GM18498 (cell line): ENCODE measurements at regions not wholly inside any gene's neighbourhood (a gene's known extent, or its start where the extent isn't known, plus 50 kb on each side); places are given as distances from the start of the nearest gene placed in this dataset.
"Not testable (repeated sequence)": the region's sequence is repeated elsewhere in the genome, so short reads cannot be mapped to it uniquely, and the experiment has no call there.

Experiments used
- ATAC-seq: cut with Tn5 transposase; IDR thresholded peaks from one replicate; pipeline ENCODE4 v1.9.1; 2021; ENCODE audit warnings: mild to moderate bottlenecking, moderate library complexity; ENCODE audit not compliant: unreplicated experiment

DNA sequence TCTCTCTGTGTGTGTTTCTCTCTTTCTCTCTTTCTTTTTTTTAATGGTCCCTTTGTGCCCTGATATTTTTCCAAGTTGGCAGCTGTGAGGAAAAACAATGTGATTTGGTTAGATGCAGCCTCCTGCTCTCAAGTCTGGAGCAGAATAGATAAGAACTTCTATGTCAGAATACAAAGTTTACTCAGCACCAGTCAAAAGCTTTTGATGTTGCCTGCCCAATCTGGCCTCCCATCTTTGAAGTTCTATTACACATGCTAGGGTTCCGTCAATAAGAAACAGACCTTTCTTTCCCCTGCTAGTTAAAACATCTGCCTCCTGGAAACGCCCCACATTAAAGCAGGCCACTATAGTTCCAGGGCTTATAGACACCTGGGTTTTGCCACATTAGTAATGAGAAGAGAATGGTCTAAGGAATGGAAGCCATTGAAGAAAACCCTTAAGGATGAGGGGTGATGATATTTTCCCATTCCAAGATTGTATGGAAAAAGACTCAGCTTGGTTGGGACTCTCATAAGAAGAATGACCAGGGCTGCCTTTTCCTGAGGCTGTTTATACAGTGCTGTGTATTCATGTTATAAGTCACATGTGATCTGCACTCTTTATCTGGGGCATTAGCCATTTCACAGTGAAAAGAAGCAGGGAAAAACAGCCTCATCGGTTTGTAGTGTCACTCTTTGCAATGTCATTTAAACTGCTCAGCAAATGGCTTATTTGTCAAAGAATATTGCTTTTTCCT, 414.7 kb upstream of the PROX1 start:
- no peak for ATAC-seq

DNA sequence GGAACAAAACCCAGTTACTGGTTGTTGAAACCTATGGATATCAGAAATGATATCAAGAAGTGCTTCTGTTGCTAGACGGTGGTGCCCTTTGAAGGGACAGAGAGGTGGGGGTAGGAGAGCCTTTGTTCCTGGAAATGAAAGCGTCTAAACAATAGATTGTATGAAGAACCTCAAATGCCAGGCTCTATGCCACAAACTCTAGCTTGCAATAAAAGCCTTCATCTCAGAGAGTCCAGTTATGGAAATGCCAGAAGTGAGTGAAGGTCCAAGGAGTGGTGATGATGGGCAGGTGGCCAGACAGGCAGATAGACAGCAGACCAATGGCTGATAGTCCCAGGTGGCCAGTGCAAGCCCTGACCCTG, 414.1 kb upstream of the PROX1 start:
- no peak for ATAC-seq

DNA sequence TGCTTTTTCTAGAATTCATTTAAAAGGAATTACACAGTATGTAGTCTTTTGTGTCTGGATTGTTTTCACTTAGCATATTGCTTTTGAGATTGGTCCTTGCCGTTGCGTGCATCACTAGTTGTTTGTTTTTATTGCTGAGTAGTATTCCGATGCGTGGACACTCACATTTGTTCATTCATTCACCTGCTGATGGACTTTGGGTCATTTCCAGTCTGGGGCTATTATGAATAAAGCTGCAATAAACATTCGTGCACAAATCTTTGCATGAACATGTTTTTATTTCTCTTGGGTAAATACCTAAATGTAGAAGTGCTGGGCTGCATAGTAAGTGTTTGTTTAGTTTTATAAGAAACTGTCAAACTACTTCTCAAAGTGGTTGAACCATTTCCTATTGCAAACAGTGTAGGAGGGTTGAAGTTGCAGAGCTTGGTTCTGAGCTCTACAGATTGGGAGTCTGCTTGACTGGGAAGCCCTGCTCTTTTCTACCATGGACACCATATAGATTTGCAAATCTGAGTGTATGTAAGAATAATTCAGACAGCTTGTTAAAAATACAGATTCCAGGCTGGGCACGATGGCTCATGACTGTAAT, 404.7 kb upstream of the PROX1 start:
- no peak for ATAC-seq

- no peak for ATAC-seq
Observed at GRCh38 chr1:213584272-213584671, 403.5 kb upstream of the PROX1 start.

GRCh38 chr1:213585402-213585801, 402.4 kb upstream of the PROX1 start:
- ATAC-seq, result no peak

DNA sequence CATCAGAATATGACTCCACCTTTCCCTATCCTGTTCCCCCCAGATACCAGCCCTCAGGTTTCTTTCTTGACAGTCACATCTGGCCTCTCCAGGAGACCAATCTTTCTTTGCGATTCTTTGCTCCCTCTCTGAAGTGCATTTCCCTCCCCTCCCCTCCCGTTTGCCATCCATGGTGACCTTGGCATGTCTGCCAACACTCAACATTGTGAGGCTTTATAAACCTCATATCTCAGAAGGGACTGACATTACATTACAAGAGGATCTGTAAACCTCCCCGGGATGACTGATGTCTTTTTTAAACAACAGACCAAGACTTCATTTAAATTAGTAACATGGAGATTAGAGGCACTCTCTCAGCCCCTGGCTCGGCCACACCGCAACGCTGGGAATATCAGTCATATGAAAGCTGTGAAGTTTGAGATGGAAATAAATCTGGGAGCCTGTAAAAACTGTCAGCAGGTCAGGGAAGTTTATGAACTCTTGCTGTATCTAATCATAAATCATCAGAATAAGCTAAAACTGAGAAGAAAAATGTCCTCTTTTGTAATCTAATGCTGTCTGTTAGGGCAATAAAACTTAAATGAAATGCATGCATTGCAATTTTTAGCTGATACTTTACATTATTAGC, 401.7 kb upstream of the PROX1 start:
- no peak for ATAC-seq

DNA sequence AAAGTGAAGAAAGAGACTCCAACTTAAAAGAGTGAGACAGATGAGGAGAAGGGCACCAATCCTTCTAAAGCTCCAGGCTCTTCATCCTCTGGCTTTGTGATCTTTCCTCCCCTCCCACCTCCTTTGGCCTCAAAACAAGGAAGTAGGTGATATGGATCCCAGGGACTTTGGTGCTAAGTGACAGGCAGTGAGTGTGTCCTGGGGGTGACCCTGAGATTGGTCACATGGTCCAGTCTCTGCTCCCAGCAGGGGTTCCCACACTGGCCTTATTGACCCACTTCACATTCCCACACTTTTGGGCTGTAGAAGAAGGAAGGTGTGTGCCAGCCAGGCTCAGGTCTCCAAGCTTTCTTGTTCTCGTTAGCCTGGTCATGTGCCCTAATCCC, 401.2 kb upstream of the PROX1 start:
- ATAC-seq, result no peak

DNA sequence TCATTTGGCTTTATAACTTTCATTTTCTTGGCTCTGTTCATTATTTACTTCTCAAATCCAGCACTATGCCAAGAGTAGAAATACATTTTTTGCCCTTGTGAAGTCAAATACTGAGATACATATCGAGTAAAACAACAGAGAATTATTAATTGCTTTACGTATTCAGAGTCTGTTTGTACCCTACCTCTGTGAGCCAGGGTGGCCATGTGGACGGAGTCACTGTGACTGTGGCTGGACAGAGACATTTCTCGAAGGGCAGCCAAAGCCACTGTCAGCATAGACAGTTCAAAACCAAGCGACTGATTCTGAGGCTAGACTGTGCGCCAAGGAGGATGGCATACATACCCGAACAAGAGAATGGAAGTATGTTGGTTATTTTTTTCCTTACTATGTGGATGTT, 391.0 kb upstream of the PROX1 start:
- no peak for ATAC-seq

DNA sequence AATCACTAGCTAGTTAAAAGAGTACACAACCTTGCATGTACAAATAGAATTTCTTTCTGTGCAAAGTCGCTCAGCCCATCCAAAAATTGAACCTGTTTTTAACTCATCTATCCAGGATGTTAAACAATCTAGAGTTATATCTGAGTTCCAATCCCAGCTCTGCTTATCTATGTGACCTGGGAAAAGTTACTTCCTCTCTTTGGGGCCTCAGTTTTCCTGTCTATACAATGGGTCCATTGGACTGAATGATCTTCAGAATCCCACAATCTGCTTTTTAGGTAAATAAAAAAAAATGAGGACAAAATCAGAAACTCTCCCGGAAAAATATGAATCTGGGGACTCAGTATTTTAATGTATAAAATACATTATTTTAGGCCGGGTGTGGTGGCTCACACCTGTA, 389.5 kb upstream of the PROX1 start:
- no peak for ATAC-seq

DNA sequence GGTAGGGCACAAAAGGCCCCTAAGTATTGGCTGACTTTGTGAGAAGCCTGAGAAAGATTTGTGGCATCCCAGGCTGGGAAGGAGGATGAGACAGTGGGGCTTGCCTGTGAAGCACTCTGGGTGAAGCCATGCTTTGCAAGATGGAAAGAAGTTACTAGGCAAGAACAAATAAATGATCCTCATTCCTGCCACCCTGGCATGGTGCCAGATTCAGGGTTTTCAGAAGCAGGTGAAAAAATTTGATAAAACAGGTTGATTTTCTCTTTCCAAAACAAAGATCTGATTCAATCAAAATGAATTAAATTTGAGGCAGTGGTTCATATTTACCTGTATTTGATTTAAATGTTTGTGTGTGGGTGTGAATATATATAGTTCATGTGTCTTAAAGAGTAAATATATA, 386.9 kb upstream of the PROX1 start:
- no peak for ATAC-seq

- not testable (repeated sequence) for ATAC-seq
Observed at GRCh38 chr1:213601705-213602104, 386.1 kb upstream of the PROX1 start.

DNA sequence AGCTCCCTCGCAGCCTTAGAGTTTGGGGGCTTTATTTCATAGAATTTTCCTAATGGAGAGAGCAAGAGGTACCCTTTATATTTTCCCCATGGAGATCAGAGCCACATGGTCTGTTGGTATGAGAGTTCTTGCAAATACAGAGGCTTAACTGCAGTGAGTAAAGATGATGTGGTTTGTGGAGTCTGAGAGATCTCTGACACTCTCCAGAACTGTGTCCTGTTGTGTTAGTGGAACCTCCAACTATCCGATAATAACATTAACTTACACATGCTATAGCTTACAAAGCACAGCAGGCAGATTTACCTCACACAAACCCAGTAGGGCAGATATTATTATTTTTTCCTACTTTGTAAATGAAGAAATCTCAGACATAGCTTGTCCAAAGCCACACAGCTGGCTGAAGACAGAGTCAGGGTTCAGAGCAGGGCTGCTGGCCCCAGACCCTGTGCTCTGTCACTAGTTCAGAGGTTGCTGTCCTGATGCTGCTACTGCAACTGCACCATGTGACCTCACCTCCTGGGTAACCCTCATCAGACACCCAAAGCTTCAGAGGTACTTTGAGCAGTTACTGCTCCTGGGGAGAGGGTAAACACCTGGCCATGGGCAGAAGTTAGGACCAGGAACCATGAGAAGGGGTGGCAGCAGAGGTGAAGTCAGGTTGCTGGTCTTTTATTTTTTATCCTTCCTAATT, 384.8 kb upstream of the PROX1 start:
- no peak for ATAC-seq

DNA sequence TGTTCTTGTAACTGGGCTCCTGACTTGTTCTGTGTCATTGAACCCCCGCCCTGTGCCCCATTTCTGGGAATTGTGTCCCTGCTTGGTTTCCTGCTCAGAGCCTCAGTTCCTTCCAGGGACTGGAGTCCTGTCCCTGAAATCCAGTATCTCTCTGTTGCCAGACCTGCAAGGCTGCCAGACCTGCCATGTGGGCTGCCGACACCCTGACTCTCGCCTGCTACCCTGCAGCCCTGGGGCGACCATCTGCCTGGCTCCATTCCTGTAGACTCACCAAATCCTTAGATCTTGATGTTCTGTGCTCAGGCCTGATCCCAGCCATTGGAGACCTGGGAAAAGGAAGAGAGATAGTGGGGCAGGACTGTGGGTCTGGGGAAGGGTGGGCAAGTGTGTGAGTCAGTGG, 383.3 kb upstream of the PROX1 start:
- no peak for ATAC-seq

GRCh38 chr1:213605732-213606131, 382.0 kb upstream of the PROX1 start:
- ATAC-seq, result no peak

DNA sequence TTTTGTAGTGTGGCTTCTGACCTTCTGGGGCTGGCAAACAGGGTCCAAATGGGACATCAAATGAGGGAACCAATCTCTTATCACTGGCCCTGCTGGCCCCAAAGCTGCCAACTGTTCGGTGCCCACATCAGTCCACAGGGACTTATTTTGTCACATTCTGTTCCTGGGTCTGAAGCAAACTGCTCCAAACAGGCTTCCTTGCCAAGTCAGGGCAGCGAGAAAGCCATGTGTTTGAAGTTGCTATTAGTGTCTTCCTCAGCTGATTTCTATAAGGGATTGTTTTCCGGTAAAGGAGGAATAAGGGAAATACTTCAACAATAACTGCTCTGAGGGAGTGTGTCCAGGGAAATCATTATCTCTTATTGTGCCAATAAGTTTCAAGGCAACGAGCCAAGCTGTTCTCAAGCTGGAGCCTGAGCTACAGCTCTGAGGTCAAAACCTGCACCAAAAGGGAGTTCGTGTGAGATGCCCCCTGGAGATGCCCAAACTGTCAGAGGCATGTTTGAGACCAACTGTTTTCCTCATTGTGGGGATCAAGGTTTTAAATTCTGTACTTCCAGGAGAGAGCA, 381.4 kb upstream of the PROX1 start:
- no peak for ATAC-seq

DNA sequence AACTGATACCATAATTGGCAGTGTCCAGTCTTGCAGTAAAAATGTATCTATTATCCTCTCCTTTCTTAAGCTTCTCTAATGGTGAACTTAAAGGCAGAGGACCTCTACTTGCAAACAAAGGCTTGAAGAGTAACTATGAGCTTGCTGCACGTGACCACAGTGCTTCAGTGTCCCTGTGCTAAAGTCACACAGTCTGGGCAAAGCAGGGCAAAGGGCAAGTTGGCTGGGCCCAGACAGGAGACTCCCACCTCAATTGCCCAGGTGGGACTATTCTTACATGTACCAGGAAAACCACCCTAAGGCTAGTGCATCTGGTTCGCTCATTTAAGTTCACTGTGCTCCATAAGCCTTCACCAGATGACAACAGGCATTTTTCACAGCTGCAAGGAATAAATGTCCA, 374.2 kb upstream of the PROX1 start:
- no peak for ATAC-seq

- ATAC-seq, result no peak
Observed at GRCh38 chr1:213615226-213615916, 372.4 kb upstream of the PROX1 start.

GRCh38 chr1:213617133-213617532, 370.6 kb upstream of the PROX1 start:
- no peak for ATAC-seq

GRCh38 chr1:213618094-213618493, 369.7 kb upstream of the PROX1 start:
- no peak for ATAC-seq

DNA sequence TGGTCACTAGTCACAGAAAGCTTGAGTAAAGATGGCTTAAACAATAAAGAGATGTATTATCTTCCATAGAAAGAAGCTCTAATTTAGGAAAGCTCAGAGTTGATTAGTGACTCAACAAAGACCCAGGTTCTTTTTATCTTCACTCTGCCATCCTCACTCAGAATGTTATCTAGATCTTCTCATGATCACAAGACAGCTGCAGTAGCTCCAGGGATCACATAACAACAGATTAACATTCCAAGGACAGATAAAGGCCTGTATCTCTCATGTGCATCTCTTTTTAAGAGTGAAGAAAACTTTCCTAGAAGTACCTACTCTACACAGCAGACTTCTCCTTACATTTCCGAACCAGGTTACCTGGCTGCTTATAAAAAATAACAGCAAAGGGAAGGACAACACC, 368.7 kb upstream of the PROX1 start:
- ATAC-seq, result no peak

- ATAC-seq, result no peak
Observed at GRCh38 chr1:213621077-213621476, 366.7 kb upstream of the PROX1 start.
